SW 1271 (cell line): ENCODE measurements at regions not wholly inside any gene's neighbourhood (a gene's known extent, or its start where the extent isn't known, plus 50 kb on each side); places are given as distances from the start of the nearest gene placed in this dataset.

Experiments used
- DNase-seq, 2 experiments: peaks; one replicate each; lab custom pipeline; 2025; lab: John Stamatoyannopoulos, UW

DNA sequence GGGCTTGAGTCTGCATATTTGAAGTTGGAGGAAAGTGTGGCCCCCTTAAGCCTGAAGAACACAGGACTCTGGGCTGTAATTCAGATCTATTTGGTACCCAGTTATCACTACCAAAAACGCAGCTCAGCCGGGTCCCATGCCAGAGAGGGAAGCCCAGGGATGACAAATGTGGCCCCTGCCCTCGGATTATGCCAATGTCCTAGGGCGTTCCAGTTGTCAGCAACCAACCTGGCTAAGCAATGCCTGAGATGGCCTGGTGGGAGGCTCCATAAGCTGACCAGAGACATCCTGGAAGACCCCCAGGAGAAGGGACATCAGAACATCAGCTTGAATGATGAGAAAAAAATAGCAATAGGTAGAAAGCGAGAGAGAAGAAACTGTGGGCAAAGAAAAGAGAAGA lies 79.6 kb upstream of the UQCRFS1 start:
- DNase-seq = no peak

DNA sequence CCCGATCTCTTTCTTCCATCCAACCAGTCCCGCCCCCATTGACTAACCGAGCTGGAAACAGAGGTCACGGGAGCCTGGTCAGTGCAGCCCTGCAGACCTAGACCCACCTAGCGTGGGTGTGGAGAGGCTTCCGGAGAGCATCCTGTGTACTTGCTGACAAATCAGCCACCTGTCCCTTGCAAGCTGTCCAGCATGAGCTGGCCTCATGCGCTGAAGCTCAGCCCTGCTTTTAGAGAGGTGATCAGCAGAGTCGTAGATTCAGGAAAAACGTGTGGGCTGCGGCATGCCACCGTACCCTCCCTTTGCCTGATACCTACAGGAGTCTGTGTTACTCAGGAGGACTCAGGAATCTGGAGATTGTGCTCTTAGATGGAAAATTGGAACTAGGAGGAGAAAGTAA lies 80.3 kb upstream of the UQCRFS1 start:
- no peak for DNase-seq

DNA sequence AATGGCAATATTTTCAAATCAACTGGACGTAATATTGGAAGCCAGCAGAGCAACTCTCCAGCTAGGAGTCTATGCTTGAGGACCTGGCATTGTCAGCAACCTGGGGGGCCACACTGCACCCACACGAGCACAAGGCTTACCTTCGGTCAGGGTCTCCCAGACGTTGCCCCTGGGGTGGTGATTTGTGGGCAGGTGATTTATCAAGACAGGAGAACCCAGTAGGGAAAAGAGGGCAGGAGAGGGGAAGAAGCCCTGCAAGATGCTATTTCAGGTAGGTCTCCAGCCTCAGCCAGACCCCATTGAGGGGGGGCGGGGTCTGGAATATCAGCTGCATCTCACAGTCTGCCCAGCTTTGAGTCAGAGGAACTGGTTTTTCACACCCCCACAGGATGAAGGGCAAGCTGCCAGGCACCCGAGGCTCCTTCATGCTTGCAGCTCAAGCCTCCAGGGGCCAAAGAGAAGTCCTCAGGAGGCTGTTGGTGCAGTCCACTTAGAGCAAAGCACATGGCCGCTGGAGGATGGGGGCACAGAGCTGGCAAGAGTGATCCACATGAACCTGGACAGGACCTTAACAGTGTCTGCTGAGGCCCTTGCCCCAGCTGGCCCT lies 80.9 kb upstream of the UQCRFS1 start:
- no peak for DNase-seq

DNA sequence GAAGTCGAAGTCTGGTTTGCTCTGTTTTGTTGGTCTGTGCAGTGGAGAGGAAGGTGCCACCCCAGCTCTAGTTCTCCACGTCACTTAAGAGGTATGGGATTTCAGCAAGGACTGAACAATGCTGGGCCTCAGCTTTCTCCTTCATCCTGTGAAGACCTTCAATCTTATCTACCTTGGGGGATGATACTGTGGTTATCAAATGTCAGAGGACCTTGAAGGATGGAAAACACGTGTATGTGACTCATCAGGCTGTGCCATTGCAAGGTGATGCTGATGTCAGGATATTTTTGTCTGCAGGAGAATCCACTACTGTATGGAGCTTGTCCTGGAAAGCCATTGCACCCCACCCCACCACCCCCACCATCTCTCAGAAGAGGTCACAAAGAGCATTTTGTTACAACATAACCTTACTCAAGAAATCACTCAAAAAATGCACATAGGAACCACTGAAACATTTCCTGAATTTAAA lies 81.4 kb upstream of the UQCRFS1 start:
- no peak for DNase-seq

DNA sequence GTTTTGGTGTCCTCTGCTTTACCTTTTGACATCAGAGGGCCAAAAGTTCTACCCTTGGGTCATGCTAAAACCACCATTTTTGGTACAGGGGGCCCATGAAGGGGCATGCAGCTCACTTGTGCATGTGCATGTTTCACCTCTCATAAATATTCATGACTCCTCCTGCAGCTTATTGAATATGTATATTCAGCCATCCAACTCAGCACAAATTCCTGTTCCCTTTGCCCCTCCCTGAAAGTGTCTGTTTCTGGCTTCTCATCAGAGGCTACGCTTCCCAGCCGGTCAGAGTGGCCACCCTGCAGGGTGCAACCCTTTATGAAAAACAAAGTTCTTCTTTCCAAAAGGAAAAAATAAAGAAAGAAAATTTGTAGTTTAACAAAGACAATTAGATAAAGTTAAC lies 82.3 kb upstream of the UQCRFS1 start:
- DNase-seq = no peak

DNA sequence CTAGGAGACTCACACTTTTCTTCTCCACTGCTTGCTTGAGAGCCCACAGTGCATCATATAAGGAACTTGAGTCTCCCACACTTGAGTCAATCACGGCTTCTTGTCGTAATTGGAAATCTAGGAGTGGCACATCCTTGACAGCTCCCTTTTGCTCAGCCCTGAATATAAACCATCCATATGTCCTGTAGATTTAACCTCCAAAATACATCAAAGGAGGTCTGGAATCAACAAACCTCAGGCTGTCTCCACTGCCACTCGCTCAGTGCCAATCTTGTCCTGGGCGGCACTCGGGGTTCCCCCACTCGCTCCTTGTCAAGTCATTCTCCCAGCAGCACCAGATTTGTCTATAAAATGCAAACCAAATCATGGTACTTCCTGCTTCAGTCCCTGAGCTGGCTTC lies 84.4 kb upstream of the UQCRFS1 start:
- DNase-seq = no peak

DNA sequence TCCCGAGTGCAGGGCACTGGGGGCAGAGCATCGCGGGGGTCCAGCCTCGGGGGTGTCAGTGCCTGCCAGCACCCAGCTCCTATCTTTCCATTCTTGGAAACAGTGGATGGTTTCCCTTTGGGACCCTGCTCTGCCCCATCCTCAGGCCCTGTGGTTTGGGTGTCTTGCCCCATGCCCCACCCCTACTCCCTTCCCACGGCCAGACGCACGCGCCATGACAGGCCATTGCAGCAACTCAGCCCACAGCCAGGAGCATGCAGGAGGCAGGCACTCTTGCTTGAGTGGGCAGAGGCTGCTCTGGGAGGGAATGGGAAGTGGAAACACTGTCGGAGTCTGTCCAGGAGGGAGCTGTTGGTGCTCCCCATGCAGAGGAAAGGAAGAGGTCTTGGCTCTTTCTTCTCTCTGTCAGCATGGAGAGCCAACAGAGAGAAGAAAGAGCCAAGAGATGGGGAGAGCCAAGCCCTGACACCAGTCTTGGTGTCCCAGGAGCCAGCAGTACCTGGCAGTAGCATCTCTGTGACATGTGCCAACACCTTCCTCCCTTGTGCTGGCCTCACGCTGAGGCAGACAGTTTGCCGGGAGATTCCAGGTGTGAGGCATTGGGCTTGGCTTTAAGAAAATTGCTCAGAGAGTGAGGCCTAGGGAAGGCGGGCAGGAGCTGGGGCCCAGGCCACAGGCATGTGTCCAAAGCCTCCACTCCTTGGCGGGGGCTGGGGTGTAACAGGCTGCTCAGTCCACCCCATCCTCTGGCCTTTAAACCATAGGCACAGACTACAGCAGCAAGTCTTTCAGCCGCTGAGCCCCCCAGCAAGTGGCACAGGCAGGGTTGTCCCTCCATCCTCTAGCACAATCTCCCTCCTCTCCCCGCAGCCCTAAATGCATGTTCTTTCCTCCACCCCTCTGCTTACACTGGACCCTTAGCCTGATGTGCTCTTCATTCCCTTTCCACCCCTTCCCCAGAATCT lies 86.7 kb upstream of the UQCRFS1 start:
- no peak for DNase-seq

DNA sequence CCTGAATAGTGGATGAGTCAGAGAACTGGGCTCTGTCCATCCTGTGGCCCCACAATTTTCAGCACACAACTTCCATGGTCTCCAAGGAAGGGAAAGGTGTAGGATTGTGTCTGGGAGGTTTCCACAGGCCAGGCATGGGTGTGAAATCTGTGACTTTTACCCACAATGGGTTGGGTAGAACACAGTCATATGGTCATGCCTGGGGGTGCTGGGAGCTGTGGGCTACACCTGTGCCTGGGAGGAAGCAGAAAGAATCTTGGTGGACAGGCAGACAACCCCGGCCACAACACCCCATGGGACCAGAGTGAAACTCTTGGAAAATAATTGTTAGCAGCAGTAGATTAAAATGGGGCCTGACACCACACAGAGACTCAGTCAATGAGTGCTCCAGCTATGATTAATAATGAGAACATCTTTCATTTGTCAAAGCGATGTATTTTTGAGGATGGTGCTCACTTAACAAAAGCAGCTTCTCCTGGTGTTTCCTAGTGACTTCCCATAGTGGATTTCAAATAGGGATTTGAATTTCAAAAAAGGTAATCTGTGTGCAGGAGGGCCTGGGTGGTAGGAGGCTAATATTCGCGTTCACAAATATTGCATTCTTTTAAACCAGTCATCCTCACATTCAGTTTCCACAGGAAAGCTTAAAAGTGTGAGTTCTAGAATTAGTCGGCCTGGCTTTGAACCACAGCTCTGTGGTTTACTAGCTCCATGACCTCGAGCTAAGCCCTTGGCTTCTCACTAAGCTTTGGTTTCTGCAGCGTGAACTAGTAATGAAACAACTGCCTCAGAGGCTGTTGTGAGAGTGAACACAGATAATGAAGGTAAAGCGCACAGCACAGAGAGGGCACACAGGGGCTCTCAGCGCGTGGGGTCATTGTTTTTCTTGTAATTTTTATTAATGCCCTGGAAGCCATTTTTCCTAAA lies 89.3 kb upstream of the UQCRFS1 start:
- DNase-seq = no peak

DNA sequence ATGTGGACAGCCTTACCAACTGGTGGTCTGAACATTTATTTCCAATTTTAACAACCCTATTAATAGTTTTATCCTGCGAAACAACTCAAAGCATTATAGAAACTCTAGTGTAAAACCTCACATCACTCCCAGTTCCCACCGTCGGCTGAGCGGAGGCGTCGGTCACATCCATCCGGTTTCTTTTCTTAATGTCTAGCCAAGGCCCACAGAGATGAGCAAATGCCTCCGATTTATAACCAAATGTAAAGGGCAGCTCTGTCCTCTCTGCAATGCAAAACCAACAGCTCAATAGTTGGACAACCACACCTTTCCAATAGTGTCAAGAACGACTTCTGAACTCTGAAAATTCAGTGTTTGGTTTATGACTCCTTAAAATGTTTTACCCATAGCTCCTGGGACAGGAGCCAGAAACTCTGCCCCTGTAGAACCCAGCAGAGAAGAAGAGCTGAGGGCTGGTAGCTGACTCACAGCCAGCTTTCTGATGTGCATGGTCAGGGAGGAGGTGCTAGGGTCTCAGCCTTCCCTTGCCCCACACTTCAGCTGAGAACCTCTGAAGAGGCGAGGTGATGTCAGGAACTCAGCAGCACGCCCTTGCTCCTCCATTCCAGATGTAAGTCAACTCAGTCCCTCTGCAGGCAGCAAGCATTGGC lies 90.2 kb upstream of the UQCRFS1 start:
- DNase-seq = no peak

DNA sequence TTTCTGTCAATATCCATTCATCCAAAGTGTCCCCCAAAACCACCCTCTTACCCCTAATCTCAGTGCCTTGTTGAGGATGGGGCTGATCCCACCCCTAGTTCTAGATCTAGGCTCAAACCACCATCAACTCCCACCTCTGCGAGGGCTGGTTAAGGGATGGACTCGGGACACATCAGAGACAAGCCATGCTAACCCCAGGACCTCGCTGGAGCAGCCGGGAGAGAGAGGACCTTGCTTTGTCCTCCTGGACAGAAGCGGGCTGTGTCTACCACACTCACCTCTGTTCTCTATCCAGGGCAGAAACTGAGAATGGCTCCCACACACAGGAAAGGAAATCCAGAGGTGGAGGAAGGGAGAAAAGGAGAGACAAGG lies 90.8 kb upstream of the UQCRFS1 start:
- DNase-seq = no peak

DNA sequence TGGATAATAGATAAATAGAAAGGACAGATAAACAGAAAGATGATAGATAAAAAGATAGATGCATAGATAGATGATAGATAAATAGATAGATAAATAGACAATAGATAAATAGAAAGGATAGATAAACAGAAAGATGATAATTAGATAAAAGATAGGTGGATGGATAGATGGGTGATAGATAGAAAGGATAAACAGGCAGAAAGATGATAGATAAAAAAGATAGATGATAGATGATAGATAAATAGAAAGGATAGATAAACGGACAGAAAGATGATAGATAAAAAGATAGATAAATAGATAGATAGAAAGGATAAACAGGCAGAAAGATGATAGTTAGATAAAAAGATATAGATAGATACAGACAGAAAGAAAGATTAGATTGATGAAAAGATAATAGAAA lies 92.3 kb upstream of the UQCRFS1 start:
- no peak for DNase-seq

DNA sequence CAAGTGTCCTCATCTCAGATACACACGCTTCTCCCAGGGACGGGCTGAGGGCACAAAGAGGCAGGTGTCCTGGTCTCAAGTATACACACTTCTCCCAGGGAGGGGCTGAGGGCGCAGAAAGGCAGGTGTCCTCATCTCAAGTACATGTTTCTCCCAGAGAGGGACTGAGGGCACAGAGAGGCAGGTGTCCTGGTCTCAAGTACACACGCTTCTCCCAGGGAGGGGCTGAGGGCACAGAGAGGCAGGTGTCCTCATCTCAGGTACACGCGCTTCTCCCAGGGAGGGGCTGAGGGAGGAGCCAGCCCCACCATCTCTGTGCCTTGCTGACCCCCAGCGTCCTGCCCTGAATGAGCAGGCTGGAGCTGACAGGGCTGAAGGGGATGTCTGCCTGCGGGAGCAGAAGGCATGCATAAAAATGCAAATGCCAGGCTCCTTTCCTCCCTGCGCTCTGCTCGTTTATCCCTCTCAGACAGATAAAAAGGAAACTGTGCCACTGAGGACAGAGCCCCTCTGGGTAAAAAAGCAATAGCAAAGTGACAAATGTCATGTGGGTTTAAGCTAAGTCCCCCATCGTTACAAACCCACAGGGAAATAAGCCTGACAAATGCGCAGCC lies 96.1 kb upstream of the UQCRFS1 start:
- DNase-seq = no peak

DNA sequence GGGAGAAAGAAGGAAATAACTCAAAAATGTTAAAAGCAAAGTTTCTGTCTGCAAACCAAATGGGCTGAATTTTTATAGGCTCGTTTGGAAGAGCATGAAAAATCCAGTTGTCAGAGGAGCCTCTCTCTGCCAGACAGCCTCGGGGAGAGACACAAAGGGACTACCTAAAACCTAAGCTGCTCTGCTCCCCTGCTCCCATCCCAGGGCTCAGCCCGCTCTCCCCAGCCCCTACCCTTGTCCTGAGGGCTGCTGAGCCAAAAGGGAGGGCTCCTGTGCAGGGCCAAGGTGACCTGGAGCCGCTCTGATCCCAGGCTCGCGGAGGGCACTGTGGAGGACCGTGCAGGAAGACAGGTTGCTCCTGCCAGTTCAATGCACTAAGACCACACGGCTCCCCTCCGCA lies 96.7 kb upstream of the UQCRFS1 start:
- no peak for DNase-seq

DNA sequence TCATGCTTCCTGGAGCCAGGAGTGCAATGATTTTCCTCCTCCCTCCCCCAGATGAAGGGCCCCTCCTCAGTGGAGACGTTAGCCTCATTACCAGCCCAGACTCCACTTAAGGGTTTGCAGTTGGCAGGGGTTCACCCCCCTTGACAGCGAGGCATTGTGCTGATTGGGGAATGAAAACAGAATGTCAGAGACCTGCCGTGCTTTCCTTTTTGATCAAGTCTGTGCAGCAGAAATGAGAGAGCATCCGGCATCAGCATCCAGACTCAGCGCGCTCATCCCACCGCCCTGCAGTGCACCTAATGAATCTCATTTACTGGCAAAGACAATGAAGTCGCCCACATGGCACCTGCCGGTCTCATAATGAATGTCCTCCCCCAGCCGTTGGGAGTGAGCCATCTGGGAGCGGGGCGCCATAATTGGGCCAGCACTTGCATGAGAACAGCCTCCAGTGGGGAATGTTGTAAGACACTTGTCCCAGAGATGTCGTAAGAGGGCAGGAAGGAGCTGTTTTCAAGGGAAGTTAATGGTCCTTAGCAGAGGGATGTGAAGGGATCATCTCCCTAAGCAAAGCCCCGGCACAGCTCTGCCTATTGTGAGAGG lies 98.3 kb upstream of the UQCRFS1 start:
- DNase-seq = no peak

DNA sequence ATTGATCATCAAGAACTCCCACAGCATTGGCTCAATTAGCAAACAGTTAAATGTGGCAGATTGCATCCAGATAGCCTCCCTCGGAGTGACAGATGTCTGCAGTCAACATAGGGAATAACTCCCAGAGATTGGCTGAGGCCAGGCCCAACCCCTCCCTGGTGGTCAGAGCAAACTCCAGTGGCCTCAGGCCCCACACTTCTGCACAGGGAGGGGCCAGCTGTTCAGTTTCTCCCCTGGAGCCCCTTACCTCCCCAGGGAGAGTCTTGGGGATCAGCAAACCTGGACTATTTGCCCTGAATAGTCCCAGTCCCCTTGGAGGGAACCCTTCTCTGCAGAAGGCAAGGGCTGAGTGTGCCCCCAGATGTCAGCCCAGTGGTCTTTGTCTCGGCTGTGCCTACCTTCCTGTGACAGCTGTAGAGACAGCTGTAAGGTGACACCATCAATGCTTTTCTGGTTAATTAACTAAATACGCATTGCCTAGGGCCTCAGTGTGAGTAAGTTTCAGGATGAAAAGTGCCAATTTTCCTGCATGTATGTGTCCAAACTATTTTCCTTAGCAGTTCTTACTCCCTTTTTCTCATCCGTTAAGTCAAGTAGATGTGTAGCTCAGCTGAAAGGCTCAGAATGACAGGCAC lies 102.7 kb upstream of the UQCRFS1 start:
- no peak for DNase-seq

DNA sequence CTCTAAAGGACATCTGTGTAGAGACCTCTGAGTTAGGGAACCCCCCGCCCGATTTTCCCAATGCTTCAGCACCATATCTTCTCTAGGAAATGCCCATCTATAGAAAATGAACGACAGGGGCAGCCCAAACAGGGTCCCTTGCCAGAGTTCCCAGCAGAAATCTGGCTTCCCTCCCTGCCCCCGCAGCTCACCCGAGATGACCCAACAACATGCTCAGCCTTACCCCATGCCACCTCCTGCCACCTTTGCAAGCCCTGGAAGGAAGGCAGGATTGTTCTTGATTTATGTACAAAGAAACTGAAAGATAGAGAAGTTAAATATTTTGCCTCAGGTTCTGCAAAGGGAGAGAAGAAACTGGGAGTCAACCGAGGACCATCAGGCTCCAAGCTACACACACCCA lies 105.6 kb upstream of the UQCRFS1 start:
- no peak for DNase-seq

DNA sequence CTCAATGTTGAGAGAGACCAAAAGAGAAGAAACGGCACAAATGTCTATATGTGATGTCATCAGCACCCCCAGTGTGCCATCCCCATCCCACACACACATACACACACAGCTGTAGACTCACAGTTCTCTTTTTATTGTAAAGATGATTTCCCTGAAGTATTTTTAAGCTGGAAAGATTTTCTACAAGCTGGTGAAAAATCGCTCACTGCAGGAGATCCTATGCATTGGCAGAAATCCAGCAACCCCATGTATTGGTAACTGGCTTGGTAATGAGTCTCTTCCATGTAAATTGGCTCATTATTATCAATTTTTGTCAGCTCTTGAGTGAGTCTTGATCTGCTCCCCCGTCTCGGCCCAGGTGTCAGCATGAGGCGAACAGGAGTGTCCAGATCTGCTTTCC lies 107.1 kb upstream of the UQCRFS1 start:
- DNase-seq = no peak

DNA sequence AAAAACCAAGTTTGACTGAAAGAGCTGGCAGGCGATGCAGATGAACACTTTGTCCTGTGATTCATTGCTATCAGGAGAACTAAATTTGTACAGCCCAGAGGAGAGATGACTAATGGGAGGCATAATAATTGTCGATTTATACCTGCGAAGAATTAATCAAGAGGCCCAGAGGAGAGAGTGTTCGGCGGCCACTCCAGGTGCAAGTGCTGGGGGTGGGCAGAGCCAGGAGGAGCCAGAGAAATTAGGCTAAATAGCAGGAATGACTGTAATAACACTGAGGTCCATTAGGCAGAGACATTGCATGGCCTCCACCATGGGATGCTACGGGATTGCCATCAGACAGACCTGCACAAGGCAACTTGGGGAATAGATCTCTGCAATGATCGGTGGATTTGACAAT lies 107.7 kb upstream of the UQCRFS1 start:
- no peak for DNase-seq

DNA sequence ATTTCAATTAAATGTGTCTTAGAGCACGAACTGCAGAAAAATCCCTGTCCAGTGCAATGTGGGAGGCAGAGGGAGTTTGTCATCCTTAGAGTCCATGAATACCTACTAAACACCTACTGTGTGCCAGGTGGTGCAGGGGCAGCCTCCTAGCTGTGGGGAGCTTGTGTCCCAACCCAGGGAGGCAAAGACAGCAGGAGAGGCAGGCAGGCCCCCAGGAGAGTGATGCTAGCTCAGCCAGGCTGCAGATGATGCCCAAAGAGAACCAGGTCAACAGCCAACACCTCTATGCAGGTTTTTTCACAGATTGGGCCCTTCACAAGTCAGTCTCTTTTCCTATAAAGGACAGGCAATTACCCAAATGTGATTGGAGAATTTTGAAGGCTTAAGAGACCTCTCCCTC lies 108.2 kb upstream of the UQCRFS1 start:
- DNase-seq = no peak

DNA sequence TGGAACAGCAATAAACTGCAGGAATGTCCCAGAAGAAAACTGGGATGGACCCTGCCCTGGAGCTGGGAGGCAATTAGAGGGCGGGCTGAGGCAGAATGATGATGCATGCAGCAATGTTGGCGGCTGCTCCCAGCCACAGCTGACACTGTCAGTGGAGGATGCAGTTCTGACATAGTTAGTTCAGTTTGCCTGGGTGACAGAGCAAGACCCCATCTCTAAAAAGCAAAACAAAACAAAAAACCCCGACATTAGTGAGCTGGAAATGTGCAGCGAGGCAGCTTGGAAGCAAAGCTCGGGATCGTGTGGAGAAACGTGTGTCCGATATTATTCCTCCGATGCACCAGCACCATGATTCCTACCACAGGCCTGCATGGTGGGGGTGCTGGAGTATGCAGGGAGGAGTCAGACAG lies 110.1 kb upstream of the UQCRFS1 start:
- no peak for DNase-seq
